Lower leg skin (tissue), 3 donors: ENCODE measurements at regions not wholly inside any gene's neighbourhood (a gene's known extent, or its start where the extent isn't known, plus 50 kb on each side); places are given as distances from the start of the nearest gene placed in this dataset.

Experiments
- POLR2A ChIP-seq, 2 donors: fragments of 450-650 bp; IDR thresholded peaks; one replicate each; pipeline ENCODE4 v1.6.1; 2016 to 2017; ENCODE audit warnings: antibody characterized with exemption in 2 of 2, mild to moderate bottlenecking in 1 of 2, moderate library complexity in 1 of 2
- TF ChIP-seq, protein P1 (sequence below), 3 donors: fragments of 450-650 bp; IDR thresholded peaks; one replicate each; pipeline ENCODE4 v1.5.1; 2016; ENCODE audit warnings: antibody characterized with exemption in 3 of 3, mild to moderate bottlenecking in 3 of 3, moderate library complexity in 2 of 3

DNA sequence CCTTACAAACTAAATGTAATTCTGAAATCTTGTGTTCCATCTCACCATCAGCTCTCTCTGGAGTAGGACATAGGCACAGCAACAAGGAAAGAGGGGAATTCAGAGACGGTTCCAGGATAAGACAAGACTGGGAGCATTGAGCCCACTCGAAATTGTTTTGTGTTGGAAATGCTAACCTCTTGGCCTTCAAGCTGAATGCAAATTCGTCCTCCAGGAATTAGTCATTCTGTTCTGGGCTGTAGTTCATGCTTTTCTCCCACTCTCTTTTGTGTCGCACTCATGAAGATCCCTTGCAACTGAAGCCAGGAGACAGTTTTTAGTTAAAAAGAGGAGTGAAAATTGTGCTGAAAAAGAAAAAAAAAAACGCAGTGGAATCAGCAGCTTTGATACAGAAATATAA lies 121.7 kb upstream of the SEMA6A start:
- TF ChIP-seq, protein P1, sequence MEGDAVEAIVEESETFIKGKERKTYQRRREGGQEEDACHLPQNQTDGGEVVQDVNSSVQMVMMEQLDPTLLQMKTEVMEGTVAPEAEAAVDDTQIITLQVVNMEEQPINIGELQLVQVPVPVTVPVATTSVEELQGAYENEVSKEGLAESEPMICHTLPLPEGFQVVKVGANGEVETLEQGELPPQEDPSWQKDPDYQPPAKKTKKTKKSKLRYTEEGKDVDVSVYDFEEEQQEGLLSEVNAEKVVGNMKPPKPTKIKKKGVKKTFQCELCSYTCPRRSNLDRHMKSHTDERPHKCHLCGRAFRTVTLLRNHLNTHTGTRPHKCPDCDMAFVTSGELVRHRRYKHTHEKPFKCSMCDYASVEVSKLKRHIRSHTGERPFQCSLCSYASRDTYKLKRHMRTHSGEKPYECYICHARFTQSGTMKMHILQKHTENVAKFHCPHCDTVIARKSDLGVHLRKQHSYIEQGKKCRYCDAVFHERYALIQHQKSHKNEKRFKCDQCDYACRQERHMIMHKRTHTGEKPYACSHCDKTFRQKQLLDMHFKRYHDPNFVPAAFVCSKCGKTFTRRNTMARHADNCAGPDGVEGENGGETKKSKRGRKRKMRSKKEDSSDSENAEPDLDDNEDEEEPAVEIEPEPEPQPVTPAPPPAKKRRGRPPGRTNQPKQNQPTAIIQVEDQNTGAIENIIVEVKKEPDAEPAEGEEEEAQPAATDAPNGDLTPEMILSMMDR (IDR thresholded peaks at IDR 0.05) = no peak
- TF ChIP-seq POLR2A (IDR thresholded peaks at IDR 0.05) = no peak
